ENCODE measurements at regions not wholly inside any gene's neighbourhood (a gene's known extent, or its start where the extent isn't known, plus 50 kb on each side); places are given as distances from the start of the nearest gene placed in this dataset.

GRCh38 chr2:207356567-207356966 lies 173.2 kb upstream of the CREB1 start:
- Histone ChIP-seq H3K4me3 (ENCODE audit: low read depth, low read length) (no peak overlapping the region), H3K9me3 (ENCODE audit: control insufficient read depth in 2 of 2, low read length in 2 of 2) (no peaks in the 10 kb centered on the region), H3K36me3 (ENCODE audit: control insufficient read depth, insufficient read depth, low read length) (no peaks in the 10 kb centered on the region), H3K27me3 (ENCODE audit: control insufficient read depth, insufficient read depth, low read length) (no peaks in the 10 kb centered on the region), H3K27ac (ENCODE audit: insufficient read depth, low read length, poor library complexity, severe bottlenecking) (no peak overlapping the region), H3K4me1 (ENCODE audit: control insufficient read depth, insufficient read depth, low read length, poor library complexity, severe bottlenecking) (peaks cover 4% of the 10 kb centered on the region)
- H3K9me3 Mint-ChIP-seq = no peaks in the 10 kb centered on the region
- H3K4me1 Mint-ChIP-seq = peaks cover 0 to 8% (median 1%) of the 10 kb centered on the region in 4 donors
- DNase-seq = no peak
- no peak for ATAC-seq (ENCODE audit: low read depth in 2 of 2)
- no peak overlapping the region for H3K4me3 Mint-ChIP-seq
- no peaks in the 10 kb centered on the region for H3K36me3 Mint-ChIP-seq
- H3K27ac Mint-ChIP-seq = no peak overlapping the region
- H3K27me3 Mint-ChIP-seq = no peaks in the 10 kb centered on the region

GRCh38 chr2:207357216-207357615 lies 172.5 kb upstream of the CREB1 start:
- H3K4me1 ChIP-seq (ENCODE audit: control insufficient read depth, insufficient read depth, low read length, poor library complexity, severe bottlenecking) = peaks cover 4% of the 10 kb centered on the region
- no peaks in the 10 kb centered on the region for H3K9me3 ChIP-seq (ENCODE audit: control insufficient read depth in 2 of 2, low read length in 2 of 2)
- Mint-ChIP-seq H3K27me3 (no peaks in the 10 kb centered on the region), H3K36me3 (no peaks in the 10 kb centered on the region), H3K4me3 (no peak overlapping the region), H3K9me3 (no peaks in the 10 kb centered on the region), H3K27ac (no peak overlapping the region), H3K4me1 (peaks cover 0 to 8% (median 1%) of the 10 kb centered on the region in 4 donors)
- DNase-seq = no peak
- H3K4me3 ChIP-seq (ENCODE audit: low read depth, low read length) = no peak overlapping the region
- H3K27me3 ChIP-seq (ENCODE audit: control insufficient read depth, insufficient read depth, low read length) = no peaks in the 10 kb centered on the region
- H3K36me3 ChIP-seq (ENCODE audit: control insufficient read depth, insufficient read depth, low read length) = no peaks in the 10 kb centered on the region
- ATAC-seq (ENCODE audit: low read depth in 2 of 2) = no peak
- no peak overlapping the region for H3K27ac ChIP-seq (ENCODE audit: insufficient read depth, low read length, poor library complexity, severe bottlenecking)

- no peaks in the 10 kb centered on the region for H3K36me3 Mint-ChIP-seq
- H3K36me3 ChIP-seq (ENCODE audit: control insufficient read depth, insufficient read depth, low read length) = no peaks in the 10 kb centered on the region
- peak overlapping the region in 1 of 4 donors; percentile 11 for H3K4me3 Mint-ChIP-seq
- no peak overlapping the region for H3K4me3 ChIP-seq (ENCODE audit: low read depth, low read length)
- no peaks in the 10 kb centered on the region for H3K4me1 Mint-ChIP-seq
- ATAC-seq (ENCODE audit: low read depth in 2 of 2) (no peak), DNase-seq (no peak)
- peaks cover 8% of the 10 kb centered on the region for H3K27me3 Mint-ChIP-seq
- H3K9me3 ChIP-seq (ENCODE audit: control insufficient read depth in 2 of 2, low read length in 2 of 2) = no peaks in the 10 kb centered on the region
- H3K4me1 ChIP-seq (ENCODE audit: control insufficient read depth, insufficient read depth, low read length, poor library complexity, severe bottlenecking) = no peaks in the 10 kb centered on the region
- H3K9me3 Mint-ChIP-seq = peaks cover 0 to 2% (median 0%) of the 10 kb centered on the region in 7 donors
- no peaks in the 10 kb centered on the region for H3K27me3 ChIP-seq (ENCODE audit: control insufficient read depth, insufficient read depth, low read length)
- H3K27ac ChIP-seq (ENCODE audit: insufficient read depth, low read length, poor library complexity, severe bottlenecking) = no peak overlapping the region
- H3K27ac Mint-ChIP-seq = no peak overlapping the region
Observed at GRCh38 chr2:207362716-207363115, 167.0 kb upstream of the CREB1 start.

GRCh38 chr2:207363761-207364290 lies 165.9 kb upstream of the CREB1 start:
- DNase-seq (no peak), ATAC-seq (ENCODE audit: low read depth in 2 of 2) (no peak)
- H3K9me3 ChIP-seq (ENCODE audit: control insufficient read depth in 2 of 2, low read length in 2 of 2) = no peaks in the 10 kb centered on the region
- no peaks in the 10 kb centered on the region for H3K4me1 Mint-ChIP-seq
- H3K27ac ChIP-seq (ENCODE audit: insufficient read depth, low read length, poor library complexity, severe bottlenecking) = no peak overlapping the region
- no peaks in the 10 kb centered on the region for H3K36me3 Mint-ChIP-seq
- no peak overlapping the region for H3K4me3 ChIP-seq (ENCODE audit: low read depth, low read length)
- peaks cover 8% of the 10 kb centered on the region for H3K27me3 Mint-ChIP-seq
- H3K4me3 Mint-ChIP-seq = no peak overlapping the region
- H3K9me3 Mint-ChIP-seq = peaks cover 0 to 2% (median 0%) of the 10 kb centered on the region in 7 donors
- H3K27ac Mint-ChIP-seq = no peak overlapping the region
- H3K36me3 ChIP-seq (ENCODE audit: control insufficient read depth, insufficient read depth, low read length) = no peaks in the 10 kb centered on the region
- H3K27me3 ChIP-seq (ENCODE audit: control insufficient read depth, insufficient read depth, low read length) = no peaks in the 10 kb centered on the region
- no peaks in the 10 kb centered on the region for H3K4me1 ChIP-seq (ENCODE audit: control insufficient read depth, insufficient read depth, low read length, poor library complexity, severe bottlenecking)

- Histone ChIP-seq H3K36me3 (ENCODE audit: control insufficient read depth, insufficient read depth, low read length) (no peaks in the 10 kb centered on the region), H3K27ac (ENCODE audit: insufficient read depth, low read length, poor library complexity, severe bottlenecking) (no peak overlapping the region), H3K4me3 (ENCODE audit: low read depth, low read length) (no peak overlapping the region), H3K27me3 (ENCODE audit: control insufficient read depth, insufficient read depth, low read length) (no peaks in the 10 kb centered on the region), H3K4me1 (ENCODE audit: control insufficient read depth, insufficient read depth, low read length, poor library complexity, severe bottlenecking) (no peaks in the 10 kb centered on the region), H3K9me3 (ENCODE audit: control insufficient read depth in 2 of 2, low read length in 2 of 2) (no peaks in the 10 kb centered on the region)
- no peak overlapping the region for H3K27ac Mint-ChIP-seq
- H3K9me3 Mint-ChIP-seq = peaks cover 0 to 10% (median 4%) of the 10 kb centered on the region in 7 donors
- peaks cover 9% of the 10 kb centered on the region for H3K27me3 Mint-ChIP-seq
- H3K36me3 Mint-ChIP-seq = no peaks in the 10 kb centered on the region
- ATAC-seq (ENCODE audit: low read depth in 2 of 2) = no peak
- no peaks in the 10 kb centered on the region for H3K4me1 Mint-ChIP-seq
- H3K4me3 Mint-ChIP-seq = no peak overlapping the region
- no peak for DNase-seq
Observed at GRCh38 chr2:207370646-207371045, 159.1 kb upstream of the CREB1 start.

- no peaks in the 10 kb centered on the region for H3K36me3 ChIP-seq (ENCODE audit: control insufficient read depth, insufficient read depth, low read length)
- Mint-ChIP-seq H3K27ac (no peak overlapping the region), H3K4me3 (no peak overlapping the region), H3K9me3 (peaks cover 2 to 13% (median 9%) of the 10 kb centered on the region in 7 donors), H3K4me1 (no peaks in the 10 kb centered on the region), H3K27me3 (peaks cover 8% of the 10 kb centered on the region), H3K36me3 (peaks cover 2% of the 10 kb centered on the region)
- H3K9me3 ChIP-seq (ENCODE audit: control insufficient read depth in 2 of 2, low read length in 2 of 2) = peaks cover 0 to 3% of the 10 kb centered on the region in 2 experiments
- DNase-seq (no peak), ATAC-seq (ENCODE audit: low read depth in 2 of 2) (no peak)
- H3K4me3 ChIP-seq (ENCODE audit: low read depth, low read length) = no peak overlapping the region
- H3K27me3 ChIP-seq (ENCODE audit: control insufficient read depth, insufficient read depth, low read length) = no peaks in the 10 kb centered on the region
- H3K27ac ChIP-seq (ENCODE audit: insufficient read depth, low read length, poor library complexity, severe bottlenecking) = no peak overlapping the region
- H3K4me1 ChIP-seq (ENCODE audit: control insufficient read depth, insufficient read depth, low read length, poor library complexity, severe bottlenecking) = no peaks in the 10 kb centered on the region
Observed at GRCh38 chr2:207371877-207372276, 157.9 kb upstream of the CREB1 start.

- no peak for DNase-seq
- H3K4me3 Mint-ChIP-seq = no peak overlapping the region
- no peak overlapping the region for H3K27ac Mint-ChIP-seq
- no peaks in the 10 kb centered on the region for H3K4me1 Mint-ChIP-seq
- Histone ChIP-seq H3K4me1 (ENCODE audit: control insufficient read depth, insufficient read depth, low read length, poor library complexity, severe bottlenecking) (no peaks in the 10 kb centered on the region), H3K9me3 (ENCODE audit: control insufficient read depth in 2 of 2, low read length in 2 of 2) (peaks cover 0 to 3% of the 10 kb centered on the region in 2 experiments), H3K27me3 (ENCODE audit: control insufficient read depth, insufficient read depth, low read length) (no peaks in the 10 kb centered on the region), H3K27ac (ENCODE audit: insufficient read depth, low read length, poor library complexity, severe bottlenecking) (no peak overlapping the region), H3K4me3 (ENCODE audit: low read depth, low read length) (no peak overlapping the region), H3K36me3 (ENCODE audit: control insufficient read depth, insufficient read depth, low read length) (no peaks in the 10 kb centered on the region)
- peaks cover 4 to 18% (median 9%) of the 10 kb centered on the region in 7 donors for H3K9me3 Mint-ChIP-seq
- peaks cover 11% of the 10 kb centered on the region for H3K27me3 Mint-ChIP-seq
- H3K36me3 Mint-ChIP-seq = peaks cover 4% of the 10 kb centered on the region
- ATAC-seq (ENCODE audit: low read depth in 2 of 2) = no peak
Observed at GRCh38 chr2:207372483-207372882, 157.3 kb upstream of the CREB1 start.

- Mint-ChIP-seq H3K9me3 (peaks cover 4 to 42% (median 15%) of the 10 kb centered on the region in 7 donors), H3K27ac (no peak overlapping the region)
- no peaks in the 10 kb centered on the region for H3K36me3 ChIP-seq (ENCODE audit: control insufficient read depth, insufficient read depth, low read length)
Observed at GRCh38 chr2:207375207-207375875, 154.4 kb upstream of the CREB1 start.

More at GRCh38 chr2:207375207-207375875, 154.4 kb upstream of the CREB1 start:
- Histone ChIP-seq H3K4me1 (ENCODE audit: control insufficient read depth, insufficient read depth, low read length, poor library complexity, severe bottlenecking) (no peaks in the 10 kb centered on the region), H3K27ac (ENCODE audit: insufficient read depth, low read length, poor library complexity, severe bottlenecking) (no peak overlapping the region), H3K9me3 (ENCODE audit: control insufficient read depth in 2 of 2, low read length in 2 of 2) (peaks cover 7 to 11% of the 10 kb centered on the region in 2 experiments), H3K4me3 (ENCODE audit: low read depth, low read length) (no peak overlapping the region), H3K27me3 (ENCODE audit: control insufficient read depth, insufficient read depth, low read length) (no peaks in the 10 kb centered on the region)
- ATAC-seq (ENCODE audit: low read depth in 2 of 2) (no peak), DNase-seq (no peak)
- Mint-ChIP-seq H3K4me1 (no peaks in the 10 kb centered on the region), H3K27me3 (peaks cover 11% of the 10 kb centered on the region), H3K36me3 (peaks cover 8% of the 10 kb centered on the region), H3K4me3 (no peak overlapping the region)
